K562 (cell line): ENCODE measurements at regions not wholly inside any gene's neighbourhood (a gene's known extent, or its start where the extent isn't known, plus 50 kb on each side); places are given as distances from the start of the nearest gene placed in this dataset.

ENCODE experiments used
- ATAC-seq: fragments of 200-7000 bp; cut with Tn5 transposase; 3 replicates; pipeline ENCODE4 v1.9.1; 2020; ENCODE audit warnings: moderate library complexity
- BruUV-seq: library from RNA; stranded (reverse); fragments of 400-500 nt; replicated peaks from 2 replicates; lab custom pipeline; 2021; lab: Mats Ljungman, UMichigan
- CTCF ChIA-PET: fragments of 300-600 bp; formaldehyde crosslinking; extraction: SDS; loops from one replicate; lab custom pipeline; 2021; ENCODE audit warnings: low intra/inter-chr PET ratio; lab: Yijun Ruan, JAX
- POLR2A ChIA-PET: fragments of 300-600, 350-650 bp; sonication (Branson Sonifier 250); formaldehyde crosslinking; extraction: SDS; loops from one replicate; lab custom pipeline; 2021; ENCODE audit warnings: antibody characterized with exemption, inconsistent platforms; lab: Yijun Ruan, JAX
- DNase-seq, 4 experiments: peaks; one replicate each; pipeline versions ENCODE4 v3.0.0 to v3.0.0-alpha.2; 2011 to 2018; ENCODE audit warnings: low spot score in 3 of 4, mixed read lengths in 3 of 4; ENCODE audit errors: extremely low read depth in 1 of 4
- FAIRE-seq: peaks from 2 replicates; lab custom pipeline; 2011; peaks lifted over from hg19 to GRCh38; lab: Jason Lieb, UNC
- H2AFZ ChIP-seq: 2 replicates; pipeline ENCODE4 v1.6.0; 2011; ENCODE audit warnings: low read depth, low read length, control low read depth, inconsistent platforms
- H3K27ac ChIP-seq: fragments of 200-600 bp; 3 replicates; pipeline ENCODE4 v1.8.0; 2011; ENCODE audit warnings: low read depth, mild to moderate bottlenecking, control low read depth, inconsistent platforms, low read length, moderate library complexity, mixed read lengths; ENCODE audit errors: extremely low read depth
- H3K27me3 ChIP-seq, 2 experiments: fragments of 300-600 bp in 1 of 2; 2 replicates in 1 of 2; 3 replicates in 1 of 2; pipeline versions ENCODE4 v1.6.0 to v1.8.0; 2011; ENCODE audit warnings: inconsistent platforms in 2 of 2, low read length in 2 of 2, mild to moderate bottlenecking in 1 of 2, mixed read lengths in 1 of 2, moderate library complexity in 1 of 2; ENCODE audit not compliant: control insufficient read depth in 2 of 2, insufficient read depth in 2 of 2
- H3K36me3 ChIP-seq: fragments of 300-600 bp; 3 replicates; pipeline ENCODE4 v1.8.0; 2011; ENCODE audit warnings: mild to moderate bottlenecking, low read length, inconsistent platforms; ENCODE audit not compliant: control insufficient read depth, insufficient read depth
- H3K4me1 ChIP-seq, 2 experiments: fragments of 200-600 bp in 1 of 2; replicated peaks in 1 of 2; 2 replicates in 1 of 2; 3 replicates in 1 of 2; pipeline versions ENCODE4 v1.5.1 to v1.8.0; 2011; ENCODE audit warnings: inconsistent platforms in 2 of 2, low read length in 2 of 2, mild to moderate bottlenecking in 1 of 2, mixed read lengths in 1 of 2, moderate library complexity in 1 of 2; ENCODE audit not compliant: control insufficient read depth in 2 of 2, insufficient read depth in 2 of 2
- H3K4me2 ChIP-seq: 2 replicates; pipeline ENCODE4 v1.6.1; 2011; ENCODE audit warnings: low read length, control low read depth, inconsistent platforms, mixed read lengths; ENCODE audit not compliant: insufficient read depth
- H3K4me3 ChIP-seq: fragments of 200-600 bp; sonication (generic), shearing (Covaris generic); 2 replicates; pipeline ENCODE4 v1.5.1; 2016; ENCODE audit warnings: control low read depth, inconsistent platforms
- H3K79me2 ChIP-seq: fragments of 200-600 bp; 3 replicates; pipeline ENCODE4 v1.8.0; 2011; ENCODE audit warnings: low read length, inconsistent platforms; ENCODE audit not compliant: control insufficient read depth, insufficient read depth
- H3K9ac ChIP-seq, 2 experiments: 2 replicates each; pipeline versions ENCODE4 v1.6.0 to v1.6.1; 2011; ENCODE audit warnings: low read depth in 2 of 2, low read length in 2 of 2, control low read depth in 1 of 2, inconsistent platforms in 1 of 2, mild to moderate bottlenecking in 1 of 2, mixed read lengths in 1 of 2; ENCODE audit not compliant: insufficient read depth in 1 of 2
- H3K9me1 ChIP-seq: one replicate; pipeline ENCODE4 v1.6.0; 2011; ENCODE audit warnings: inconsistent platforms, mild to moderate bottlenecking, low read length, moderate library complexity; ENCODE audit not compliant: control insufficient read depth, insufficient read depth
- H3K9me3 ChIP-seq: replicated peaks from 2 replicates; pipeline ENCODE4 v1.5.1; 2011; ENCODE audit warnings: low read depth, low read length, inconsistent platforms; ENCODE audit not compliant: control insufficient read depth, insufficient read depth
- H4K20me1 ChIP-seq: replicated peaks from 2 replicates; pipeline ENCODE4 v1.6.1; 2011; ENCODE audit warnings: low read length, inconsistent platforms, mixed read lengths; ENCODE audit not compliant: control insufficient read depth, insufficient read depth
- ATF6 ChIP-seq: sonication (generic); formaldehyde crosslinking; IDR thresholded peaks from 2 replicates; pipeline ENCODE4 v1.4.0; 2020; ENCODE audit warnings: mild to moderate bottlenecking, missing genetic modification reagents
- MCM3 ChIP-seq: fragments of 450-650 bp; IDR thresholded peaks from 2 replicates; pipeline ENCODE4 v1.6.1; 2016
- MLX ChIP-seq, 2 experiments: fragments of 450-650 bp in 1 of 2; sonication (generic) in 1 of 2; formaldehyde crosslinking; conservative IDR thresholded peaks; 2 replicates each; pipeline versions ENCODE4 v1.4.0 to v1.8.1; 2020 to 2022; ENCODE audit warnings: mild to moderate bottlenecking in 1 of 2, missing genetic modification reagents in 1 of 2
- NFYB ChIP-seq: IDR thresholded peaks from 2 replicates; pipeline ENCODE4 v1.6.1; 2011; ENCODE audit warnings: mild to moderate bottlenecking, moderate library complexity; ENCODE audit not compliant: insufficient read length; ENCODE audit errors: extremely low read depth
- RBM22 ChIP-seq: fragments of 200-400 bp; formaldehyde crosslinking; IDR thresholded peaks from 2 replicates; pipeline ENCODE4 v1.6.1; 2018; ENCODE audit warnings: low read length, low read depth; ENCODE audit not compliant: poor library complexity, severe bottlenecking
- RUNX1 ChIP-seq: sonication (generic); IDR thresholded peaks from 2 replicates; pipeline ENCODE4 v1.6.1; 2016; ENCODE audit warnings: antibody characterized with exemption, low read depth
- SMARCC2 ChIP-seq: fragments of 450-650 bp; IDR thresholded peaks from 2 replicates; pipeline ENCODE4 v1.6.1; 2017; ENCODE audit warnings: antibody characterized with exemption, moderate library complexity, mild to moderate bottlenecking, low read depth
- ZNF398 ChIP-seq: fragments of 250-450 bp; sonication (Bioruptor Pico); IDR thresholded peaks from 2 replicates; pipeline ENCODE4 v1.8.0; 2021; ENCODE audit warnings: moderate library complexity, mild to moderate bottlenecking, inconsistent platforms
- ZNF431 ChIP-seq: sonication (generic); formaldehyde crosslinking; IDR thresholded peaks from 2 replicates; pipeline ENCODE4 v1.8.0; 2022; ENCODE audit warnings: mild to moderate bottlenecking, missing genetic modification reagents
- ZNF589 ChIP-seq: fragments of 200-800 bp; sonication (Bioruptor generic); IDR thresholded peaks from 2 replicates; pipeline ENCODE4 v1.6.1; 2016; ENCODE audit warnings: low read depth, missing genetic modification characterization, missing compliant biosample characterization
- ZNF609 ChIP-seq: sonication (generic); formaldehyde crosslinking; IDR thresholded peaks from 2 replicates; pipeline ENCODE4 v1.8.1; 2023; ENCODE audit warnings: missing genetic modification reagents, mild to moderate bottlenecking, borderline replicate concordance
- ZSCAN29 ChIP-seq: fragments of 450-650 bp; IDR thresholded peaks from 2 replicates; pipeline ENCODE4 v1.6.1; 2017
- WGBS: fragments of 100-300 bp; shearing (Covaris generic); methylation state at CpG from one replicate; pipeline ENCODE4 v1.1.6; 2016; ENCODE audit warnings: low coverage, mixed read lengths; ENCODE audit not compliant: insufficient coverage; ENCODE audit errors: missing lambda C conversion rate; 5-methylcytosine and 5-hydroxymethylcytosine counted together
- in situ Hi-C: fragments of 300-500 bp; cut with MboI; formaldehyde crosslinking; loops from 4 replicates; pipeline ENCODE4 v1.15.0; 2018; ENCODE audit warnings: inconsistent platforms, mixed read lengths
- intact Hi-C: fragments of 100-400 bp; cut with micrococcal nuclease; formaldehyde crosslinking; loops from 2 replicates; pipeline ENCODE4 v1.14.2; 2022

GRCh38 chr18:69217196-69218000 is 183.3 kb upstream of the DOK6 start:
- H3K4me2 ChIP-seq, result no peak overlapping the region
- ChIA-PET CTCF (no interaction called here), POLR2A (no interaction called here)
- H3K9ac ChIP-seq, result no peak overlapping the region
- no peak overlapping the region for H2AFZ ChIP-seq
- BruUV-seq, result no TSS peak
- no peaks in the 10 kb centered on the region for H3K9me1 ChIP-seq
- no peak overlapping the region for H3K27ac ChIP-seq
- no peaks in the 10 kb centered on the region for H3K9me3 ChIP-seq
- no peak overlapping the region for H3K4me3 ChIP-seq
- DNase-seq, result no peak
- FAIRE-seq, result no peak
- no peaks in the 10 kb centered on the region for H4K20me1 ChIP-seq
- no peaks in the 10 kb centered on the region for H3K36me3 ChIP-seq
- ATAC-seq, result no peak
- H3K4me1 ChIP-seq, result no peaks in the 10 kb centered on the region
- intact Hi-C loops (no loop called here), in situ Hi-C loops (no loop called here)
- 0% methylated on average over 9 of the region's 9 CpGs for WGBS
- H3K79me2 ChIP-seq, result no peaks in the 10 kb centered on the region
- H3K27me3 ChIP-seq, result no peaks in the 10 kb centered on the region
- TF ChIP-seq ZNF431 (CRISPR knock-in tag), result no peak
- no peak for TF ChIP-seq NFYB
- TF ChIP-seq ZNF609 (CRISPR knock-in tag), result no peak
- TF ChIP-seq RBM22, result no peak
- TF ChIP-seq MCM3, result no peak
- no peak for TF ChIP-seq SMARCC2
- no peak for TF ChIP-seq ZSCAN29
- no peak for TF ChIP-seq RUNX1
- TF ChIP-seq ZNF398 (CRISPR knock-in tag), result no peak
- no peak for TF ChIP-seq MLX (CRISPR knock-in tag; conservative IDR thresholded peaks at IDR 0.05)
- no peak for TF ChIP-seq ZNF589 (CRISPR knock-in tag)
- TF ChIP-seq ATF6 (CRISPR knock-in tag), result no peak
